IMR-90 (cell line): ENCODE measurements at regions not wholly inside any gene's neighbourhood (a gene's known extent, or its start where the extent isn't known, plus 50 kb on each side); places are given as distances from the start of the nearest gene placed in this dataset.

ENCODE experiments used
- ATAC-seq: fragments of 200-7000 bp; cut with Tn5 transposase; 2 replicates; pipeline ENCODE4 v1.9.1; 2020; ENCODE audit warnings: low read depth, mild to moderate bottlenecking, moderate library complexity
- BruUV-seq: library from RNA; stranded (reverse); fragments of 400-500 nt; replicated peaks from 2 replicates; lab custom pipeline; 2021; lab: Mats Ljungman, UMichigan
- CTCF ChIA-PET: fragments of 300-600 bp; formaldehyde crosslinking; extraction: SDS; loops from one replicate; lab custom pipeline; 2021; ENCODE audit warnings: antibody characterized with exemption; lab: Yijun Ruan, JAX
- POLR2A ChIA-PET: fragments of 300-600 bp; sonication (Branson Sonifier 250); formaldehyde crosslinking; loops from one replicate; lab custom pipeline; 2022; ENCODE audit warnings: antibody characterized with exemption; ENCODE audit not compliant: unreplicated experiment; lab: Charles Lee
- DNase-seq: peaks from one replicate; pipeline ENCODE4 v3.0.0; 2013
- H2AFZ ChIP-seq: replicated peaks from 2 replicates; pipeline ENCODE3; 2013; ENCODE audit warnings: low read length, mild to moderate bottlenecking; ENCODE audit not compliant: poor library complexity
- H2AK5ac ChIP-seq: 2 replicates; pipeline ENCODE4 v1.6.1; 2013; ENCODE audit warnings: low read depth, low read length, inconsistent platforms
- H2AK9ac ChIP-seq: replicated peaks from 2 replicates; pipeline ENCODE3; 2013; ENCODE audit warnings: mild to moderate bottlenecking, low read depth, low read length, moderate library complexity; ENCODE audit not compliant: poor library complexity
- H2BK120ac ChIP-seq: 2 replicates; pipeline ENCODE4 v1.6.1; 2013; ENCODE audit warnings: low read depth, low read length, inconsistent platforms
- H2BK15ac ChIP-seq: 3 replicates; pipeline ENCODE4 v1.6.1; 2013; ENCODE audit warnings: low read depth, low read length, inconsistent platforms
- H2BK20ac ChIP-seq: 2 replicates; pipeline ENCODE4 v1.6.1; 2013; ENCODE audit warnings: low read depth, mild to moderate bottlenecking, inconsistent platforms, low read length, moderate library complexity
- H2BK5ac ChIP-seq: 2 replicates; pipeline ENCODE4 v1.6.1; 2013; ENCODE audit warnings: mild to moderate bottlenecking, low read depth, low read length, inconsistent platforms; ENCODE audit not compliant: poor library complexity, severe bottlenecking
- H3K14ac ChIP-seq: replicated peaks from 2 replicates; pipeline ENCODE4 v1.6.1; 2013; ENCODE audit warnings: low read depth, low read length, inconsistent platforms
- H3K18ac ChIP-seq: 2 replicates; pipeline ENCODE4 v1.6.1; 2013; ENCODE audit warnings: low read depth, low read length, control low read depth
- H3K23ac ChIP-seq: 2 replicates; pipeline ENCODE4 v1.6.1; 2013; ENCODE audit warnings: low read depth, low read length, inconsistent platforms
- H3K27ac ChIP-seq: 2 replicates; pipeline ENCODE4 v1.5.1; 2013; ENCODE audit warnings: mild to moderate bottlenecking, control low read depth, low read length; ENCODE audit not compliant: insufficient read depth
- H3K27me3 ChIP-seq: 2 replicates; pipeline ENCODE4 v1.6.1; 2013; ENCODE audit warnings: low read length; ENCODE audit not compliant: control insufficient read depth, insufficient read depth
- H3K36me3 ChIP-seq: 2 replicates; pipeline ENCODE4 v1.6.1; 2013; ENCODE audit warnings: low read length, mixed read lengths; ENCODE audit not compliant: control insufficient read depth, insufficient read depth
- H3K4ac ChIP-seq: 2 replicates; pipeline ENCODE4 v1.6.1; 2013; ENCODE audit warnings: low read depth, low read length, inconsistent platforms
- H3K4me1 ChIP-seq: 2 replicates; pipeline ENCODE4 v1.6.1; 2013; ENCODE audit warnings: low read length, mixed read lengths; ENCODE audit not compliant: control insufficient read depth, insufficient read depth
- H3K4me2 ChIP-seq: 2 replicates; pipeline ENCODE4 v1.6.1; 2013; ENCODE audit warnings: low read depth, mild to moderate bottlenecking, control low read depth, low read length, moderate library complexity
- H3K4me3 ChIP-seq: 2 replicates; pipeline ENCODE4 v1.5.1; 2013; ENCODE audit warnings: low read depth, mild to moderate bottlenecking, control low read depth, low read length, moderate library complexity; ENCODE audit not compliant: insufficient read depth
- H3K56ac ChIP-seq: 2 replicates; pipeline ENCODE4 v1.6.1; 2013; ENCODE audit warnings: low read length, inconsistent platforms; ENCODE audit not compliant: insufficient read depth; ENCODE audit errors: extremely low read depth
- H3K79me1 ChIP-seq, 2 experiments: 2 replicates each; pipeline ENCODE4 v1.6.1; 2013; ENCODE audit warnings: low read length in 2 of 2, inconsistent platforms in 1 of 2, low read depth in 1 of 2
- H3K9ac ChIP-seq: 2 replicates; pipeline ENCODE4 v1.6.1; 2013; ENCODE audit warnings: low read depth, low read length, control low read depth
- H3K9me1 ChIP-seq: 2 replicates; pipeline ENCODE4 v1.6.1; 2013; ENCODE audit warnings: low read length, inconsistent platforms; ENCODE audit not compliant: insufficient read depth
- H3K9me3 ChIP-seq: 2 replicates; pipeline ENCODE4 v1.6.1; 2013; ENCODE audit warnings: low read length; ENCODE audit not compliant: control insufficient read depth, insufficient read depth
- H4K20me1 ChIP-seq: 2 replicates; pipeline ENCODE4 v1.6.1; 2013; ENCODE audit warnings: low read length, inconsistent platforms; ENCODE audit not compliant: insufficient read depth
- H4K5ac ChIP-seq: 2 replicates; pipeline ENCODE4 v1.6.1; 2013; ENCODE audit warnings: mild to moderate bottlenecking, low read depth, low read length, control low read depth
- H4K8ac ChIP-seq, 2 experiments: 2 replicates each; pipeline ENCODE4 v1.6.1; 2013; ENCODE audit warnings: low read depth in 2 of 2, low read length in 2 of 2, control low read depth in 1 of 2, inconsistent platforms in 1 of 2
- H4K91ac ChIP-seq: 2 replicates; pipeline ENCODE4 v1.6.1; 2013; ENCODE audit warnings: low read depth, low read length, inconsistent platforms; ENCODE audit not compliant: insufficient read depth
- CEBPB ChIP-seq: IDR thresholded peaks from 2 replicates; pipeline ENCODE4 v1.6.1; 2012; ENCODE audit warnings: low read depth, low read length, improper control_type of control experiment
- FOS ChIP-seq: fragments of 150-350 bp; IDR thresholded peaks from 2 replicates; pipeline ENCODE4 v1.6.1; 2016; ENCODE audit warnings: low read depth, low read length
- NFE2L2 ChIP-seq: fragments of 150-350 bp; IDR thresholded peaks from 2 replicates; pipeline ENCODE4 v1.6.1; 2016; ENCODE audit warnings: low read depth, mild to moderate bottlenecking, low read length
- POLR2A ChIP-seq: IDR thresholded peaks from 2 replicates; pipeline ENCODE4 v1.6.1; 2012; ENCODE audit warnings: mild to moderate bottlenecking, low read depth, low read length
- RCOR1 ChIP-seq: IDR thresholded peaks from 2 replicates; pipeline ENCODE4 v1.6.1; 2012; ENCODE audit warnings: mild to moderate bottlenecking, low read length, improper control_type of control experiment; ENCODE audit not compliant: insufficient replicate concordance
- RFX5 ChIP-seq: IDR thresholded peaks from 2 replicates; pipeline ENCODE4 v1.8.0; 2012; ENCODE audit warnings: low read depth, mild to moderate bottlenecking, low read length, moderate library complexity
- SMC3 ChIP-seq: fragments of 150-350 bp; IDR thresholded peaks from 2 replicates; pipeline ENCODE4 v1.6.1; 2016; ENCODE audit warnings: low read depth, mild to moderate bottlenecking, antibody characterized with exemption, low read length, moderate library complexity
- USF2 ChIP-seq: fragments of 150-350 bp; IDR thresholded peaks from 2 replicates; pipeline ENCODE4 v1.6.1; 2017; ENCODE audit warnings: mild to moderate bottlenecking, antibody characterized with exemption, low read length, low read depth
- WGBS, 2 experiments: methylation state at CpG; one replicate each; pipeline versions ENCODE4 v1.1.5 to v1.1.7; 2013; ENCODE audit warnings: missing lambda C conversion rate in 2 of 2; ENCODE audit not compliant: insufficient read length in 1 of 2; ENCODE audit errors: extremely low coverage in 2 of 2; 5-methylcytosine and 5-hydroxymethylcytosine counted together
- dilution Hi-C: fragments of 300-500 bp; cut with HindIII; formaldehyde crosslinking; loops from one replicate; pipeline ENCODE4 v1.14.3; 2018; ENCODE audit warnings: low sequenced_read_pairs; ENCODE audit not compliant: unreplicated experiment
- in situ Hi-C: fragments of 300-500 bp; cut with MboI; formaldehyde crosslinking; loops from 3 replicates; pipeline ENCODE4 v1.14.3; 2019; ENCODE audit warnings: low sequenced_read_pairs, inconsistent platforms, mixed read lengths
- intact Hi-C: fragments of 100-400 bp; cut with micrococcal nuclease; formaldehyde crosslinking; loops from 2 replicates; pipeline ENCODE4 v1.10.0; 2022
- TF ChIP-seq, protein P1 (sequence below): fragments of 150-350 bp; IDR thresholded peaks from 2 replicates; pipeline ENCODE4 v1.6.1; 2016; ENCODE audit warnings: low read depth, mild to moderate bottlenecking, low read length, moderate library complexity, borderline replicate concordance
- TF ChIP-seq, protein P2 (sequence below): conservative IDR thresholded peaks from 2 replicates; pipeline ENCODE4 v1.5.1; 2012; ENCODE audit warnings: mild to moderate bottlenecking, low read depth, low read length, improper control_type of control experiment

DNA sequence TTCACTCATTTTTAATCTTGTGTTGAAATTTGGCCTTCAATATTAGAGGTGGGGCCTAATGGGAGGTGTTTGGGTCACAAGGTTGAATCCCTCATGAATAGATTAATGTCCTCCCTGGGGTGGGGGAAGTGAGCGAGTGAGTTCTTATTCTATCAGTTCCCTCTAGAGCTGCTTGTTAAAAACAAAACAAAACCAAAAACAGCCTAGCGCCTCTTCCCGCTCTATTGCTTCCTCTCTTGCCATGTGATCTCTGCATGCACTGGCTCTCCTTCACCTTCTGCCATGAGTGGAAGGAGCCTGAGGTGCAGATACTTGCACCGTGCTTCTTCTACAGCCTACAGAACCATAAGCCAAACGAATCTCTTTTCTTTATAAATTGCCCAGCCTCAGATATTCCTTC is 89.6 kb upstream of the SLC35F1 start:
- Histone ChIP-seq H4K5ac (no peak overlapping the region), H3K36me3 (no peaks in the 10 kb centered on the region), H3K56ac (no peak overlapping the region), H3K4me1 (no peaks in the 10 kb centered on the region), H3K18ac (no peak overlapping the region), H3K4ac (no peak overlapping the region), H3K4me3 (no peak overlapping the region), H2AK5ac (no peak overlapping the region), H2AK9ac (no peak overlapping the region), H3K27me3 (no peaks in the 10 kb centered on the region), H3K9me3 (no peaks in the 10 kb centered on the region), H3K14ac (no peak overlapping the region), H4K91ac (no peak overlapping the region), H2BK120ac (no peak overlapping the region), H3K9ac (no peak overlapping the region), H3K23ac (no peak overlapping the region), H4K8ac (no peak overlapping the region), H4K20me1 (no peaks in the 10 kb centered on the region), H2BK20ac (no peak overlapping the region), H3K4me2 (no peak overlapping the region), H2BK5ac (no peak overlapping the region), H3K79me1 (no peaks in the 10 kb centered on the region), H2BK15ac (no peak overlapping the region), H3K27ac (no peak overlapping the region), H3K9me1 (no peaks in the 10 kb centered on the region), H2AFZ (no peak overlapping the region)
- intact Hi-C loops (loop anchor here (5.0 kb wide), 1 partner anchor 1815 kb away; no protein-coding TSS in a partner anchor), in situ Hi-C loops (no loop called here), dilution Hi-C loops (no loop called here)
- DNase-seq, result no peak
- ChIA-PET POLR2A (no interaction called here), CTCF (no interaction called here)
- no peak for ATAC-seq
- 90% methylated on average over 2 of the region's 5 CpGs; no CpG with 5 or more reads in 1 of the 2 experiments for WGBS, 2 experiments
- TF ChIP-seq SMC3 (no peak), POLR2A (no peak), RCOR1 (no peak), CEBPB (no peak), NFE2L2 (no peak), USF2 (no peak), FOS (no peak), RFX5 (no peak)
- TF ChIP-seq, protein P1, sequence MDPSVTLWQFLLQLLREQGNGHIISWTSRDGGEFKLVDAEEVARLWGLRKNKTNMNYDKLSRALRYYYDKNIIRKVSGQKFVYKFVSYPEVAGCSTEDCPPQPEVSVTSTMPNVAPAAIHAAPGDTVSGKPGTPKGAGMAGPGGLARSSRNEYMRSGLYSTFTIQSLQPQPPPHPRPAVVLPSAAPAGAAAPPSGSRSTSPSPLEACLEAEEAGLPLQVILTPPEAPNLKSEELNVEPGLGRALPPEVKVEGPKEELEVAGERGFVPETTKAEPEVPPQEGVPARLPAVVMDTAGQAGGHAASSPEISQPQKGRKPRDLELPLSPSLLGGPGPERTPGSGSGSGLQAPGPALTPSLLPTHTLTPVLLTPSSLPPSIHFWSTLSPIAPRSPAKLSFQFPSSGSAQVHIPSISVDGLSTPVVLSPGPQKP, result no peak
- TF ChIP-seq, protein P2, sequence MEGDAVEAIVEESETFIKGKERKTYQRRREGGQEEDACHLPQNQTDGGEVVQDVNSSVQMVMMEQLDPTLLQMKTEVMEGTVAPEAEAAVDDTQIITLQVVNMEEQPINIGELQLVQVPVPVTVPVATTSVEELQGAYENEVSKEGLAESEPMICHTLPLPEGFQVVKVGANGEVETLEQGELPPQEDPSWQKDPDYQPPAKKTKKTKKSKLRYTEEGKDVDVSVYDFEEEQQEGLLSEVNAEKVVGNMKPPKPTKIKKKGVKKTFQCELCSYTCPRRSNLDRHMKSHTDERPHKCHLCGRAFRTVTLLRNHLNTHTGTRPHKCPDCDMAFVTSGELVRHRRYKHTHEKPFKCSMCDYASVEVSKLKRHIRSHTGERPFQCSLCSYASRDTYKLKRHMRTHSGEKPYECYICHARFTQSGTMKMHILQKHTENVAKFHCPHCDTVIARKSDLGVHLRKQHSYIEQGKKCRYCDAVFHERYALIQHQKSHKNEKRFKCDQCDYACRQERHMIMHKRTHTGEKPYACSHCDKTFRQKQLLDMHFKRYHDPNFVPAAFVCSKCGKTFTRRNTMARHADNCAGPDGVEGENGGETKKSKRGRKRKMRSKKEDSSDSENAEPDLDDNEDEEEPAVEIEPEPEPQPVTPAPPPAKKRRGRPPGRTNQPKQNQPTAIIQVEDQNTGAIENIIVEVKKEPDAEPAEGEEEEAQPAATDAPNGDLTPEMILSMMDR, result no peak
- no TSS peak for BruUV-seq
